Neural cell (in vitro differentiated cells): ENCODE measurements at regions not wholly inside any gene's neighbourhood (a gene's known extent, or its start where the extent isn't known, plus 50 kb on each side); places are given as distances from the start of the nearest gene placed in this dataset.

Experiments
- EZH2 ChIP-seq: fragments of 200-600, 300-800 bp; shearing (Covaris generic), sonication (generic); IDR thresholded peaks from 2 replicates; pipeline ENCODE4 v1.6.1; 2014; ENCODE audit warnings: antibody characterized with exemption, low read length, borderline replicate concordance, mild to moderate bottlenecking; ENCODE audit not compliant: insufficient read depth, poor library complexity, severe bottlenecking
- RAD21 ChIP-seq: fragments of 450-650 bp; conservative IDR thresholded peaks from 2 replicates; pipeline ENCODE4 v1.6.1; 2014; ENCODE audit warnings: antibody characterized with exemption, mild to moderate bottlenecking, moderate library complexity
- TAF1 ChIP-seq: IDR thresholded peaks from 2 replicates; pipeline ENCODE4 v1.6.1; 2012; ENCODE audit warnings: low read depth
- TF ChIP-seq, protein P1 (sequence below): fragments of 450-650 bp; IDR thresholded peaks from 2 replicates; pipeline ENCODE4 v1.5.1; 2014; ENCODE audit warnings: antibody characterized with exemption, mild to moderate bottlenecking, moderate library complexity; ENCODE audit not compliant: poor library complexity, severe bottlenecking

DNA sequence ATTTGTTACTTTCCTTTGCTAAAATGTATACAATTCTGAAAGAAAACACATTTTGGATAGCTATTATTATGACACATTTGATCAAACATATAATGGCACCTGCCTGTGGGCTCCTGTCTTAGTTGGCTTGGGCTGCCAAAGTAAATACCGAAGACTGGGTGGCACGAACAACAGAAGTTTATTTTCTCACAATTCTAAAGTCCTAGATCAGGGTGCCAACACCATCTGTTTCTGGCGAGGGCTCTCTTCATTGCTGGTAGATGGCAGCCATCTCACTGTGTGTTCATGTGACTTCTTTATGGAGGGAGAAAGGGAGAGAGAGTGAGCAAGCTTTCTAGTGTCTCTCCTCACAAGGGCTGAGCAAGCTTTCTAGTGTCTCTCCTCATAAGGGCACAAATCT, 195.8 kb upstream of the FAM3C start:
- TF ChIP-seq, protein P1, sequence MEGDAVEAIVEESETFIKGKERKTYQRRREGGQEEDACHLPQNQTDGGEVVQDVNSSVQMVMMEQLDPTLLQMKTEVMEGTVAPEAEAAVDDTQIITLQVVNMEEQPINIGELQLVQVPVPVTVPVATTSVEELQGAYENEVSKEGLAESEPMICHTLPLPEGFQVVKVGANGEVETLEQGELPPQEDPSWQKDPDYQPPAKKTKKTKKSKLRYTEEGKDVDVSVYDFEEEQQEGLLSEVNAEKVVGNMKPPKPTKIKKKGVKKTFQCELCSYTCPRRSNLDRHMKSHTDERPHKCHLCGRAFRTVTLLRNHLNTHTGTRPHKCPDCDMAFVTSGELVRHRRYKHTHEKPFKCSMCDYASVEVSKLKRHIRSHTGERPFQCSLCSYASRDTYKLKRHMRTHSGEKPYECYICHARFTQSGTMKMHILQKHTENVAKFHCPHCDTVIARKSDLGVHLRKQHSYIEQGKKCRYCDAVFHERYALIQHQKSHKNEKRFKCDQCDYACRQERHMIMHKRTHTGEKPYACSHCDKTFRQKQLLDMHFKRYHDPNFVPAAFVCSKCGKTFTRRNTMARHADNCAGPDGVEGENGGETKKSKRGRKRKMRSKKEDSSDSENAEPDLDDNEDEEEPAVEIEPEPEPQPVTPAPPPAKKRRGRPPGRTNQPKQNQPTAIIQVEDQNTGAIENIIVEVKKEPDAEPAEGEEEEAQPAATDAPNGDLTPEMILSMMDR: no peak
- TF ChIP-seq TAF1 (no peak), RAD21 (no peak), EZH2 (no peak)
